ENCODE measurements at regions not wholly inside any gene's neighbourhood (a gene's known extent, or its start where the extent isn't known, plus 50 kb on each side); places are given as distances from the start of the nearest gene placed in this dataset.

DNA sequence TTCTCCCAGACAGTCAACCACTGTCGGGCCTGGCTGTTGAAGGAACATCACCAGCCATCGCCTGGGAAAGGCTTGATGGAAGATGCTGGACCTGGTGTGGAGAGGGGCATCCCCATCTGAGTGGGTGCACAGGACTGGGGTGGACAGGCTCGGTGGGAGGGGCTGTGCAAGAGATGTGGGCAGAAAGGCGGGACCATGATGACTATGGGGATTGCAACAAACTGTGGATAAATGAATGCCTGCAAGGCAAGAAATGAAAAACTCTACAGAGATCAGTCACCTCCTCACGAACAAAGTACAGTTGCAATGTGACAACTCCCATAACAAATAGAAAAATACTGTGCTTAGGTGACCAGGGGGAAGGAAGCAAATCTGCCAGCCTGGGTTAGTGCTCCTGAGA lies 171.9 kb upstream of the GPR12 start:
- Histone ChIP-seq H3K9me3 (no peaks in the 10 kb centered on the region), H3K4me3 (no peak overlapping the region), H3K27me3 (no peaks in the 10 kb centered on the region), H3K27ac (no peak overlapping the region), H3K36me3 (no peaks in the 10 kb centered on the region), H3K4me1 (no peaks in the 10 kb centered on the region)
- TF ChIP-seq, protein P1, sequence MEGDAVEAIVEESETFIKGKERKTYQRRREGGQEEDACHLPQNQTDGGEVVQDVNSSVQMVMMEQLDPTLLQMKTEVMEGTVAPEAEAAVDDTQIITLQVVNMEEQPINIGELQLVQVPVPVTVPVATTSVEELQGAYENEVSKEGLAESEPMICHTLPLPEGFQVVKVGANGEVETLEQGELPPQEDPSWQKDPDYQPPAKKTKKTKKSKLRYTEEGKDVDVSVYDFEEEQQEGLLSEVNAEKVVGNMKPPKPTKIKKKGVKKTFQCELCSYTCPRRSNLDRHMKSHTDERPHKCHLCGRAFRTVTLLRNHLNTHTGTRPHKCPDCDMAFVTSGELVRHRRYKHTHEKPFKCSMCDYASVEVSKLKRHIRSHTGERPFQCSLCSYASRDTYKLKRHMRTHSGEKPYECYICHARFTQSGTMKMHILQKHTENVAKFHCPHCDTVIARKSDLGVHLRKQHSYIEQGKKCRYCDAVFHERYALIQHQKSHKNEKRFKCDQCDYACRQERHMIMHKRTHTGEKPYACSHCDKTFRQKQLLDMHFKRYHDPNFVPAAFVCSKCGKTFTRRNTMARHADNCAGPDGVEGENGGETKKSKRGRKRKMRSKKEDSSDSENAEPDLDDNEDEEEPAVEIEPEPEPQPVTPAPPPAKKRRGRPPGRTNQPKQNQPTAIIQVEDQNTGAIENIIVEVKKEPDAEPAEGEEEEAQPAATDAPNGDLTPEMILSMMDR (IDR thresholded peaks at IDR 0.05) = no peak
- no peak for TF ChIP-seq POLR2A (IDR thresholded peaks at IDR 0.05)
- DNase-seq = no peak

DNA sequence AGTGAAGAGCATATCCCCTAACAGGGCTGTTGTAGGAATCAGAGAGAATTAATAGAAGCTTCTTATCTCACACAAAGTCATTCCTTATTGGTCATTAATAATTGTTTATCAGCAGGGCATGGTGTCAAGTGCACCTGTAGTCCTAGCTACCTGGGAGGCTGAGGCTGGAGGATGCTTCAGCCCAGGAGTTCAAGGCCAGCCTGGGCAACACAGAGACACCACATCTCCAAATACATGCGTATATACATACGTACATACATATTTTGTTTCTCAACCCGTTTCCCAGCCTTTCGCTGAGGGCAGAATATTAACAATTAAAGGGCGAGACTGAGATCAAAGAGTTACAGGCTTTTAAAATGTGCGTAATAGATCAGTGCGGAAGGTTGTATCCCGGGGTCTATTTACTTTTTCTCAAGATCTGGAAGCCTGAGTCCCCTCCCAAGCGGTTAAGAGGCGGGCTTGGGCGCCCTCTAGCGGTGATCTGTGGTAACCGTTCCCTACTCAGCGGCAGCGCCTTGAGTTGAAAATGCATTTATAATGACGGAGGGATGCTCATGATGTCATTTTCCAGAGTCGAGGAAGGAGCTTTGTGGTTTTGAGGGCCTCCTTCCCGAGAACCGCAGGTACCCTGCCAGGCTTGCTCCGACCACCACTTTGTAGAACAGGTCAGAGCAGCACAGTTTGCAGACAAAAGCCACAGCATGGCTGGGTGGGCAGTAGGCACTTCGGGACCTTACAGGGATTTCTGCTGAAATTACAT lies 169.6 kb upstream of the GPR12 start:
- DNase-seq = peak; percentile 45 to 90 (median 78)
- Histone ChIP-seq H3K4me3 (no peak overlapping the region), H3K4me1 (no peaks in the 10 kb centered on the region), H3K9me3 (no peaks in the 10 kb centered on the region), H3K27me3 (no peaks in the 10 kb centered on the region), H3K36me3 (no peaks in the 10 kb centered on the region), H3K27ac (no peak overlapping the region)
- TF ChIP-seq POLR2A (IDR thresholded peaks at IDR 0.05) = no peak
- TF ChIP-seq, protein P1 (IDR thresholded peaks at IDR 0.05) = peak; percentile 54 to 94 (median 72)

DNA sequence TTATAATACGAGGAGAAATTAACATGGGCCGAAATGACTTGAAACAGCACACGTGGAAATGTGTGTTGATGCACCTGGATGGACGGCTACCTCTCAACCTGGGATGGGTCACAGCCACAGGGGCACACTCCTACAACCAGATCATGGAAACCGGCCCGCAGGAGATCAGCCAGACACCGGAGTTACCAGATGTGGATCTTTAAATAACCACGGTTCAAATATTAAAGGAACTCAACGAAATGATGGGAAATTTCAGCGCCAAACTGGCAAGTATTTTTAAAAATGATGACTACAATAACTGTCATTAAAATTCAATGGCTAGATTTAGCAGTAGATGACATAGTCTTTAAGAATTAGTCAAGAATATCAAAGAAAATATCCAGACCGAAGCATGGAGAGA lies 166.9 kb upstream of the GPR12 start:
- no peaks in the 10 kb centered on the region for H3K27me3 ChIP-seq
- H3K36me3 ChIP-seq = no peaks in the 10 kb centered on the region
- TF ChIP-seq POLR2A (IDR thresholded peaks at IDR 0.05) = no peak
- H3K4me1 ChIP-seq = no peaks in the 10 kb centered on the region
- DNase-seq = no peak
- H3K9me3 ChIP-seq = no peaks in the 10 kb centered on the region
- H3K27ac ChIP-seq = no peak overlapping the region
- H3K4me3 ChIP-seq = no peak overlapping the region

DNA sequence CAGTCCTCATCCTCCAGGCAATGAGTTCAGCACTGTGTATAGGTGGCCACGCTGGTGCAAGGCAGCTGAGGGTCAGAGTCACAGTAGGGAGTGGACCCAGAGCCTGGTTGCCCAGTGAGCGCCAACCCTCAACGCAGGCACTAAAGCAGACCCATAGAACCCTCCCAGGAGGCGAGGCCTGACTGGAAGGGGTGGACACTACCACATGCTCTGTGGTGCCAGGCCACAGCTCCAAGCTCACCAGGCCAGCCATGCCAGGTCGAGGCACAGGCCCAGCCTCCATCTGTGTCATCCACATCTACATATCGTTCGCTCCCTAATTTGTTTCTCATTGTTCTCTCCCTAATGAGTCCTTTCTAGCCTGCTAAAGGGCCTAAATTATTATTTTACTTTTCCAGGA lies 165.8 kb upstream of the GPR12 start:
- Histone ChIP-seq H3K9me3 (no peaks in the 10 kb centered on the region), H3K27me3 (no peaks in the 10 kb centered on the region), H3K4me3 (no peak overlapping the region), H3K4me1 (no peaks in the 10 kb centered on the region), H3K36me3 (no peaks in the 10 kb centered on the region), H3K27ac (no peak overlapping the region)
- no peak for TF ChIP-seq POLR2A (IDR thresholded peaks at IDR 0.05)
- TF ChIP-seq, protein P1 (IDR thresholded peaks at IDR 0.05) = no peak
- no peak for DNase-seq

DNA sequence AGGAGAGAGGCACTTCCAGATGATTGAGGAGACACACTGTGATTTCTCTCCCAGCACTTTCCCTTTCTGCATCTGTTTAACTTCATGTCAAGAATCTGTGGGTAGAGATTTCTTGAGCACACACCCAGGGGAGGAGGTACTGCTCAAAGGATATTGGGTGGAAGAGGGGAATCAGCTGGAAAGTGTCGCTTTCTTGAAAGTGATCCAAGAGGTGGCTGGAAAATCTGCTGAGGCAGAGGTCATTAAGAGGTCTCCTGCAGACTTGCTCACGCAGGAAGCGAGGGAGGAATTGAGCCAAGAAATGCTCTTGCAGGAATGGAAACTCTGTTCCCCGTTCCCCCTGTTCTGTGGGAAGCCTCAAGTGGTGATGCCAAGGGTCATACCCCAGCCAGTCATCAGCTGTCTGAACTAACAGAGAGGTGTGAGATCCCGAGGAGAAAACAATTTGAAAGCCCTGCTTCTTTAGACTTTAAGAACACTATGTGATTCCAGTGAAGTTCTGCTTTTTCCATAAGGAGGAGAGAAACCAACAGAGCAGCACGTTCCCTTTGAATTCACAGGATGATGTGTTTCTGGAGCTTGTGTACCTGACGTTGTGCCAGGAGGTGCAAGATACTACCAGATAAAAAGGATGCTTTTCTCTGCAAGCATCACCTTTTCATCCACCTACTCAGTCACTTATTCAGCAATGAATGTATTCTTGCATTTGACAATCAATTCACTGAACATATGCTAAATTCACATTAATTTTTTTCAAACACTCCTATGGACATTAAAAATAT lies 163.4 kb upstream of the GPR12 start:
- Histone ChIP-seq H3K27ac (no peak overlapping the region), H3K4me1 (no peaks in the 10 kb centered on the region), H3K9me3 (no peaks in the 10 kb centered on the region), H3K4me3 (no peak overlapping the region), H3K27me3 (no peaks in the 10 kb centered on the region), H3K36me3 (no peaks in the 10 kb centered on the region)
- DNase-seq = no peak
- TF ChIP-seq, protein P1 (IDR thresholded peaks at IDR 0.05) = no peak
- no peak for TF ChIP-seq POLR2A (IDR thresholded peaks at IDR 0.05)

DNA sequence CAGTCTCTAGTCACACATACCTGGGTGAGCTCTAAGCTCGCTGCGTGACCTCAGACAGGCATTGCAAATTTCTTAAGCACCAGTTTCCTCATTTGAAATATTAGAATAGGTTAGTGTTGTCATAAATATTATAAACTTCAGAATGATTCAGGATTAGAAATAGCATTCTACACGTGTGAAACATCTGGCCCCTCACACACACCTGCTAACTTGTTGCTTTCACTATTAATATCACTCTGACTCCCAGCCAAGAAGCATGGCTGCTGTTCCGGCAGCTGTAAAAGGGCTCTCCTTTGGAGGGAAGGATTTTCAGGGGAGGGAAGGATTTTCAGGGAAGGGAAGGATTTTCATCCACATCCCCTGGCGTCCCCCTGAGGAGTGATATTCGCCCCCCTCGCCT lies 161.3 kb upstream of the GPR12 start:
- H3K9me3 ChIP-seq = no peaks in the 10 kb centered on the region
- H3K4me1 ChIP-seq = no peaks in the 10 kb centered on the region
- no peak overlapping the region for H3K27ac ChIP-seq
- TF ChIP-seq, protein P1 (IDR thresholded peaks at IDR 0.05) = no peak
- TF ChIP-seq POLR2A (IDR thresholded peaks at IDR 0.05) = no peak
- DNase-seq = no peak
- H3K4me3 ChIP-seq = no peak overlapping the region
- no peaks in the 10 kb centered on the region for H3K36me3 ChIP-seq
- H3K27me3 ChIP-seq = no peaks in the 10 kb centered on the region

Measured in Peyer's patch (tissue), 4 donors.